ENCODE measurements at regions not wholly inside any gene's neighbourhood (a gene's known extent, or its start where the extent isn't known, plus 50 kb on each side); places are given as distances from the start of the nearest gene placed in this dataset.

- no peak for DNase-seq (ENCODE audit: low read depth)
Measured at GRCh38 chr10:64209561-64209960, 688.4 kb downstream of the REEP3 start.

GRCh38 chr10:64210211-64210610, 689.0 kb downstream of the REEP3 start:
- no peak for DNase-seq (ENCODE audit: low read depth)

GRCh38 chr10:64211466-64211865, 690.3 kb downstream of the REEP3 start:
- DNase-seq (ENCODE audit: low read depth), result no peak

DNA sequence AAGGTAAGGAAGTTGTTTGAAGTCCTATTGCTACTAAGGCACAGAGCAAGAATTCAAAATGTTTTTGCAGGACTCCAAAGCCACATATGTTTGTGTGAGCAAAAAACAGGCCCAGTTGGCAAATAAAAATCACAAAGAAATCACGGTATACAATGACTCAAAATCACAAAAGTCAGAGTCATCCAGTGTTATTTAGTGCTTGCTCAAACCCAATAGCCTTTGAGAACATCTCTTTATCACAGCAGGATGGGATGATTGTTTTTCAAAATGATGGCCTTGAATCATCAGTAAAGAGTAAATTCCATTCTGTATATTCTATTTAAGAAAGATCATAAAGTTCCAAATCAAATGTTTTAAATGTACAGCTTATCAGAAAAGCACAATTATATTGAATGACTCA, 693.9 kb downstream of the REEP3 start:
- DNase-seq (ENCODE audit: low read depth), result no peak

- no peak for DNase-seq (ENCODE audit: low read depth)
Measured at GRCh38 chr10:64219271-64220025, 698.2 kb downstream of the REEP3 start.

DNA sequence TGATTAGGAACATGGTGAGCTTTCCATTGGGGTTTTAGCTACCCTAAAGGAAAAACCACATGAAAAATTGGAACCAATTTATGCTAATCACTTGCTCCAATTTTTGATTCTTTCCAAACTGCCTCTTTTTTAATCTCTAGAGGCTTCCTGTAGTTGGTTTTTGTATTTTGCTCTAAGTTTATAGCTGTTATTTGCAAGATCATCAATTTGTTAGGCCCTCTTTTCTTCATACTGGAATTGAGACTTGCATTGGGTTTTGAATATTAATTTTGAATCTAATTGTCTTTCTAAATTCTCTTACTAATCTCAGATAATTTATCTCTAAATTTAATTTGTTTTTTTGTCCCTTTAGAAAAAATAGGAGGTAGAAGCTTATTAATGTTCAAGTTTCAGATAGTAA, 713.3 kb downstream of the REEP3 start:
- DNase-seq (ENCODE audit: low read depth), result no peak

GRCh38 chr10:64257704-64258103, 736.5 kb downstream of the REEP3 start:
- no peak for DNase-seq (ENCODE audit: low read depth)

- DNase-seq (ENCODE audit: low read depth), result no peak
Measured at GRCh38 chr10:64261092-64261491, 739.9 kb downstream of the REEP3 start.

GRCh38 chr10:64261676-64262075, 740.5 kb downstream of the REEP3 start:
- no peak for DNase-seq (ENCODE audit: low read depth)

GRCh38 chr10:64265961-64266360, 744.8 kb downstream of the REEP3 start:
- no peak for DNase-seq (ENCODE audit: low read depth)

- DNase-seq (ENCODE audit: low read depth), result no peak
Measured at GRCh38 chr10:64271508-64271907, 750.3 kb downstream of the REEP3 start.

DNA sequence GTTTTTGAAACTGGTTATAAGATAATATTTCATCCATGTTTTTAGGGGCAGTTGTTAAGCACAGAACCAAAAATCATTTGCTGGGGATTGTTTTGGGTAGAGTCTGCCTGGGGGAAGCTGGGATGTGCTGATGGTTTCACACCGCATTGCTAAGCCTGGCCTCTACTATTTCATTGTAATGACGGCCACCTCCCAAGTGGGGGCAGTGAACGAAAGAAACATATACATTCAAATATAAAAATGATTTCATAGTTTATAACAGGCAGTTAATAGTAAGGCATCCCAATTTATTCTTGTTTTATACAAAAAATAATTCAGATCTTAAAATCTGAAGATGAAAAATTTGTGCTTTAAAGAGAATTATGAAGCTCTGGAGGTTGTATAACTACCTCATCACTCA, 750.8 kb downstream of the REEP3 start:
- no peak for DNase-seq (ENCODE audit: low read depth)

DNA sequence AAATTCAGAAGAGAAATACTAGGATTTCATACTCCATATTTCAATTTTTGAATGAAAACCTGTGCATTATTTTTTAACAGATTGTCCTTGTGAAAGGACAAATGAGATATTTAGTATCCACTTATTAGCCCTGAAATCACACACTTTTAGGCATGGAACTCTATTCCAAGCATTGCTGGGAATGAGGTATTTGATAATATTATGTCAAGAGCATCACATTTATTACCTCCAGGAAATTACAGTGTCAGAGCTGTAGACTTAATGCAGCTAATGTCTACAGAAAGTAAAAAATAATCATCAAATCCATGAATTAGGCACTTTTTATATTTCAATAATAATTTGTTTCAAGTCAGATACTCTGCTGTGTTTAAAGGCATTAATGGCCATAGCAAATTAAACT, 753.8 kb downstream of the REEP3 start:
- no peak for DNase-seq (ENCODE audit: low read depth)

- no peak for DNase-seq (ENCODE audit: low read depth)
Measured at GRCh38 chr10:64275774-64276173, 754.6 kb downstream of the REEP3 start.

GRCh38 chr10:64277536-64277935, 756.3 kb downstream of the REEP3 start:
- DNase-seq (ENCODE audit: low read depth), result no peak

- no peak for DNase-seq (ENCODE audit: low read depth)
Measured at GRCh38 chr10:64283621-64284020, 762.4 kb downstream of the REEP3 start.

GRCh38 chr10:64286533-64286932, 765.3 kb downstream of the REEP3 start:
- DNase-seq (ENCODE audit: low read depth), result no peak

GRCh38 chr10:64288404-64288803, 767.2 kb downstream of the REEP3 start:
- no peak for DNase-seq (ENCODE audit: low read depth)

DNA sequence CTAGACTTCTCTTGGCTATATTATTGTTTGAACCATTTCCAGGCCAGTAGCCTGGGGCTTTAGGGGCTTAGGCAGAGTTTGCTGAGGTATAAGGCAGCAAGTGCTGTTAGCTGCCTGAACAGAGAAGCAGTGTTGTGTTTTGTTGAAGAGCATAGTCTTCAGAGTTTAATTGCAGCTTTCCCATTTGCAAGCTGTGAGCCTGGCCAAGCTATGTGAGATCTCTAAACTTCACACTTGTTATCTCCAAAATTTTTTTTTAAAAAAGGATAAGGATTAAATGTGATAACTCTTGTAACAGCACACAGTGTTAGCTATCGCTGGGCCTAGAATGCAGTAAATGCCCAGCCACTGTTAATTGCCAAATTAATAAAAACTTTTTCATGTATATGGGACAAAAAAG, 782.4 kb downstream of the REEP3 start:
- DNase-seq (ENCODE audit: low read depth), result no peak

DNA sequence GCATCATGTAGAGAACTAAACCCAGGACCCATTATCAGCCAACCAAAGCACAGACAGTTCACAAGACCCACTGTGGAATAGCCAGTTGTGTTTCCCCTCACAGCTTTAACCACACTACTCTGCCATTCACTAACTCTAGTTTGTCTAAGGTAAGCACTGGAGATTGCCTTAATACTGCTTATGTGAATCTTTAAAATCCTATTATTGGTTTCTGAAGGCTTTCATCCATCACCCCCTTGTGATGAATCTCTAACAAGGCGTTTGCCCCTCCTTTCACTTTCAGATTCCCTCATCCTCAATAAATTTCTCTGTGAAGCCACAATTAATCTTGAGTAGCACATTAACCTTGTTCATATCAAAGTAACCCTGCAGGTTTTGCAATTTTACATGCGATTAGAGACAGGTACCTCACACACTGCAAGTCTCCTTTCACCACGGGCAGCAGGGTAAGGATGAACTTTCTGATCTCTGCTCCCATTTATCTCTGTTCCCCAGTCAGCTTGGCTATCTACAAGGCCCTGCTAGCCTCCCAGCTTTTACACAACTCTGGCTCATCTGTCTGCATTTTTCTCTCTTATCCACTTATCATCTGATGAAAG, 785.6 kb downstream of the REEP3 start:
- no peak for DNase-seq (ENCODE audit: low read depth)

GRCh38 chr10:64312876-64313275, 791.7 kb downstream of the REEP3 start:
- DNase-seq (ENCODE audit: low read depth), result no peak

- no peak for DNase-seq (ENCODE audit: low read depth)
Measured at GRCh38 chr10:64313967-64314366, 792.8 kb downstream of the REEP3 start.

DNA sequence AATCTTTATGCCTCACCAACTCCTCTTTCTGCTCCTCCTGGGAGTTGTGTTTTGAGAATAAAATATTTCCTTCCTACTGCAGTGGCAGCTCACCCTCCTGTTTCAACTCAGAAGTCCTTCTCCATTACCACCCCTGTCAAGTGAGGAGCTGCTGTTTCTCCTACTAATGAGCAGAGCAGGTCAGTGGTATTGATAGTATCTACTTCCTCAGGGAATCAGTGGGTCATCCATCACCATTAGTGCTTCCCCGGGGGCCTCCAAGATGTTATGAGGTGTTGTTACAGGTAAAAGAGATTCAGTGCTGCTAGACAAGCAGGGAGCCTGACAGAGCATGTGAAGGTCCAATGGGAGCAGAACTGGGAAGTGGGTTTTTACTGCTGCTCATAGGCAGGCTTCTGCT, 795.2 kb downstream of the REEP3 start:
- DNase-seq (ENCODE audit: low read depth), result no peak

DNA sequence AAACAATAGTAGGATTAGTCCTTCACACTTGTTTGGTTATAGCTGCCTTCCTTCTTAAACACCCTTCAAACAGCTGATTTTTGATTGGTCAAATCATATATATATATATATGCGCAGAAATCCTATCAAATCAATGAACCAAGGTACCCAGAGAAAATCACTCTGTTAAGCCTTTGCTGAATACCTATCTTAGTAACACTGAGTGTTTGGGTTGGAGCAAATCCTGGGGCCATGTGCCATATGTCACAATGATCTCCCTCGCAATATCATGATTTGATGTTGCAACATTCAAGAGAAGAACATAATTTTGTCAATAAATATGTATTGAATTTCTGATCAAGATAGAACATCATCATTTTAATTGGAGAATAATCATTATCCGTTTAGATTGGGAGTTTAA, 795.6 kb downstream of the REEP3 start:
- DNase-seq (ENCODE audit: low read depth), result no peak

Measured in fibroblast of gingiva (primary cell).